ENCODE measurements at regions not wholly inside any gene's neighbourhood (a gene's known extent, or its start where the extent isn't known, plus 50 kb on each side); places are given as distances from the start of the nearest gene placed in this dataset.

DNA sequence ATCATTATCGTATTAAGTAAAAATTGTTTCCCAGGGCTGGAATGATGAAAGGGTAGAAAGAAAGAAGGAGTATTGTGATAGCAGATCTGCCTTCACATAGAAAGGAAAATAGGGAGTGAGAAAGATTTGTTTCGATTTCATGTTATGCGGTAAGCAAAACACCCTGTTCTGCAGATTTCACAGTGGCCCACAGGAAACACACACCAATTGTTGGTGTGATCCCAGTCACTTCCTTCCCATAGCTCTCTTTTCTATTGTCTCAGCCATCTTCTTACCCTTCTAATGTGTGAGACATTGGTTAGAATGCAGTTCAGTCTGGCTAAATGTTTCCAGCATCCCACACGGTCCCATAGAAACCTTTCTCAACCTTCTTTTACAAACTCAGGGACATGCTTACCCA, 2709.8 kb downstream of the PCDH7 start:
- no peak for TF ChIP-seq EZH2 (IDR thresholded peaks at IDR 0.05; ENCODE audit: low read length, missing control alignments)
- TF ChIP-seq CTCF (conservative IDR thresholded peaks at IDR 0.05 in 1 of 2, IDR thresholded peaks at IDR 0.05 in 1 of 2; ENCODE audit: low read depth in 1 of 2, low read length in 2 of 2) = no peak
- no peak overlapping the region for H3K27ac ChIP-seq (ENCODE audit: insufficient read depth, low read length)
- H3K27me3 ChIP-seq (ENCODE audit: control insufficient read depth, insufficient read depth, low read length) = no peaks in the 10 kb centered on the region
- no peaks in the 10 kb centered on the region for H3K79me2 ChIP-seq (ENCODE audit: control insufficient read depth, insufficient read depth, low read length)
- no peaks in the 10 kb centered on the region for H3K4me1 ChIP-seq (ENCODE audit: control insufficient read depth, extremely low read depth, insufficient read depth, low read length)
- no peaks in the 10 kb centered on the region for H3K36me3 ChIP-seq (ENCODE audit: control insufficient read depth, insufficient read depth, low read length)
- H2AFZ ChIP-seq (ENCODE audit: low read length) = no peak overlapping the region
- H3K4me3 ChIP-seq (replicated peaks in 1 of 4; ENCODE audit: control extremely low read depth in 1 of 4, insufficient read depth in 1 of 4, low read depth in 3 of 4, low read length in 4 of 4) = no peak overlapping the region
- no peaks in the 10 kb centered on the region for H4K20me1 ChIP-seq (ENCODE audit: control insufficient read depth, extremely low read depth, insufficient read depth, low read length)
- no peaks in the 10 kb centered on the region for H3K9me3 ChIP-seq (ENCODE audit: control insufficient read depth, insufficient read depth, low read depth, low read length)
- no peak for DNase-seq (ENCODE audit: low read depth in 2 of 2)
- H3K4me2 ChIP-seq (ENCODE audit: extremely low read depth, insufficient read depth, low read length) = no peak overlapping the region
- no peak overlapping the region for H3K9ac ChIP-seq (ENCODE audit: insufficient read depth, low read length)

DNA sequence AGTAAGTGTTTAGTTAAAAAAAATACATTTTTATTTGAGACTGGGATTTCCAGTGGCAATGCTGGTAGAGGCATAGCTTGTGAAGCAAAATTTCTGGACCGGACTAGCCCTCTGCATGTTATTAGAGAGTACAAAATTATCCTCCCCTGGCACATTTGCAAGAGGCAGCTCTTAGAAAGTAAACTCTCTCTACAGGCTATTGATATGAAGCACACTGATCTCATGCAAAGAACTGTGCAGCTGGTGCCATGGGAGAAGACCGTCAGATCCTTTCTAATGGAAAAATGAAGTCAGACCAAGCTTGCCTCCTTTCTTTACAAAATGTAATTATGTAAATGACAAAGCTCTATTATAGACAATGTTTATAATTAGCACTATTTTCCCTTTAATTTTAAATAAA, 2717.2 kb downstream of the PCDH7 start:
- Histone ChIP-seq H3K79me2 (ENCODE audit: control insufficient read depth, insufficient read depth, low read length) (no peaks in the 10 kb centered on the region), H2AFZ (ENCODE audit: low read length) (no peak overlapping the region), H3K36me3 (ENCODE audit: control insufficient read depth, insufficient read depth, low read length) (no peaks in the 10 kb centered on the region), H3K4me2 (ENCODE audit: extremely low read depth, insufficient read depth, low read length) (no peak overlapping the region), H3K27me3 (ENCODE audit: control insufficient read depth, insufficient read depth, low read length) (no peaks in the 10 kb centered on the region), H3K27ac (ENCODE audit: insufficient read depth, low read length) (no peak overlapping the region), H3K9me3 (ENCODE audit: control insufficient read depth, insufficient read depth, low read depth, low read length) (no peaks in the 10 kb centered on the region), H4K20me1 (ENCODE audit: control insufficient read depth, extremely low read depth, insufficient read depth, low read length) (no peaks in the 10 kb centered on the region), H3K9ac (ENCODE audit: insufficient read depth, low read length) (no peak overlapping the region), H3K4me1 (ENCODE audit: control insufficient read depth, extremely low read depth, insufficient read depth, low read length) (no peaks in the 10 kb centered on the region), H3K4me3 (replicated peaks in 1 of 4; ENCODE audit: control extremely low read depth in 1 of 4, insufficient read depth in 1 of 4, low read depth in 3 of 4, low read length in 4 of 4) (no peak overlapping the region)
- TF ChIP-seq EZH2 (IDR thresholded peaks at IDR 0.05; ENCODE audit: low read length, missing control alignments) (no peak), CTCF (conservative IDR thresholded peaks at IDR 0.05 in 1 of 2, IDR thresholded peaks at IDR 0.05 in 1 of 2; ENCODE audit: low read depth in 1 of 2, low read length in 2 of 2) (no peak)
- no peak for DNase-seq (ENCODE audit: low read depth in 2 of 2)

DNA sequence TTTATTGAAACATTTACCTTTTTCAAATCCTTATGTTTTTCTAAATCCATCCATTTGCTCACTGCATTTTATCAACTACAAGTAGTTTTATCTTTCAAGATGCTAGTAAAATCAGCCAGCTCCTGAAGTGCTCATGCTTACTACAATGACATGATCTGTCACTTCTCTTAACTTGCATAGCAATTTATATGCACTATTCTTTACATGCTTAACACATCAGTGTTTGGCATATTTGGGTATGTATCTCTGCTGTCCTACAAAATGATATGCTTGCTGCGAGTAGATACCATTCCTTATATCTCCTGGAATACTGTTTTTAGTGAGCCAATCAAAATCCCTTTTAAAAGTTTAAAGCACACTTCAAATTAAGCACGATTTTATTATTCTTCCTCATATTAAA, 2726.8 kb downstream of the PCDH7 start:
- H3K9me3 ChIP-seq (ENCODE audit: control insufficient read depth, insufficient read depth, low read depth, low read length) = no peaks in the 10 kb centered on the region
- no peaks in the 10 kb centered on the region for H3K4me1 ChIP-seq (ENCODE audit: control insufficient read depth, extremely low read depth, insufficient read depth, low read length)
- H3K4me2 ChIP-seq (ENCODE audit: extremely low read depth, insufficient read depth, low read length) = no peak overlapping the region
- no peaks in the 10 kb centered on the region for H4K20me1 ChIP-seq (ENCODE audit: control insufficient read depth, extremely low read depth, insufficient read depth, low read length)
- no peak for TF ChIP-seq EZH2 (IDR thresholded peaks at IDR 0.05; ENCODE audit: low read length, missing control alignments)
- TF ChIP-seq CTCF (conservative IDR thresholded peaks at IDR 0.05 in 1 of 2, IDR thresholded peaks at IDR 0.05 in 1 of 2; ENCODE audit: low read depth in 1 of 2, low read length in 2 of 2) = no peak
- no peak for DNase-seq (ENCODE audit: low read depth in 2 of 2)
- H3K79me2 ChIP-seq (ENCODE audit: control insufficient read depth, insufficient read depth, low read length) = no peaks in the 10 kb centered on the region
- H3K36me3 ChIP-seq (ENCODE audit: control insufficient read depth, insufficient read depth, low read length) = no peaks in the 10 kb centered on the region
- no peak overlapping the region for H3K27ac ChIP-seq (ENCODE audit: insufficient read depth, low read length)
- H3K4me3 ChIP-seq (replicated peaks in 1 of 4; ENCODE audit: control extremely low read depth in 1 of 4, insufficient read depth in 1 of 4, low read depth in 3 of 4, low read length in 4 of 4) = no peak overlapping the region
- H3K27me3 ChIP-seq (ENCODE audit: control insufficient read depth, insufficient read depth, low read length) = no peaks in the 10 kb centered on the region
- no peak overlapping the region for H2AFZ ChIP-seq (ENCODE audit: low read length)
- H3K9ac ChIP-seq (ENCODE audit: insufficient read depth, low read length) = no peak overlapping the region

Measured in fibroblast of lung (primary cell).